Testis (tissue), 2 donors: ENCODE measurements at regions not wholly inside any gene's neighbourhood (a gene's known extent, or its start where the extent isn't known, plus 50 kb on each side); places are given as distances from the start of the nearest gene placed in this dataset.

Experiments used
- POLR2A ChIP-seq: fragments of 450-650 bp; IDR thresholded peaks from one replicate; pipeline ENCODE4 v1.6.1; 2017; ENCODE audit warnings: antibody characterized with exemption, mild to moderate bottlenecking, moderate library complexity
- TF ChIP-seq, protein P1 (sequence below), 3 experiments: fragments of 450-650 bp in 2 of 3; fragments of 200-600 bp in 1 of 3; sonication (generic) in 1 of 3; IDR thresholded peaks; one replicate each; pipeline ENCODE4 v1.5.1; 2016 to 2019; ENCODE audit warnings: antibody characterized with exemption in 3 of 3, mild to moderate bottlenecking in 2 of 3, moderate library complexity in 1 of 3

DNA sequence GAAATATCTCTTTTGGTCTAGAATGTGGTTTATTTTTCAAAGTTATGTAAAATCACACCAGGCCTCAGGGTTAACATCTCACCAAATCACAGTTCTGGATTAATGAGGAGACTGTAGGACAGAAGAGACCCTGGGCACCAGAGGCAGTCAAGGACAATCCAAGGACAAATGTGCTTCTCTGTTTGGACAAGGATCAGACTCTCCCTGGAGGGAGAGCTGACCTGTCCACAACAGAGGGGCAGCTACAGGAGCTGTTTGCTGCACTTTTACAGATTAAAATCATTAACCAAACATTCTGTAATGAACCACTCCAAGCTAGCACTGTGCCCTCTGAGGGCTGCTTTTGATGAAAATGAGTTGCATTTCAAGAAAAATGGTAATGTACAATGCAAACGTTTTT is 690.6 kb upstream of the SLC8A1 start:
- TF ChIP-seq, protein P1, sequence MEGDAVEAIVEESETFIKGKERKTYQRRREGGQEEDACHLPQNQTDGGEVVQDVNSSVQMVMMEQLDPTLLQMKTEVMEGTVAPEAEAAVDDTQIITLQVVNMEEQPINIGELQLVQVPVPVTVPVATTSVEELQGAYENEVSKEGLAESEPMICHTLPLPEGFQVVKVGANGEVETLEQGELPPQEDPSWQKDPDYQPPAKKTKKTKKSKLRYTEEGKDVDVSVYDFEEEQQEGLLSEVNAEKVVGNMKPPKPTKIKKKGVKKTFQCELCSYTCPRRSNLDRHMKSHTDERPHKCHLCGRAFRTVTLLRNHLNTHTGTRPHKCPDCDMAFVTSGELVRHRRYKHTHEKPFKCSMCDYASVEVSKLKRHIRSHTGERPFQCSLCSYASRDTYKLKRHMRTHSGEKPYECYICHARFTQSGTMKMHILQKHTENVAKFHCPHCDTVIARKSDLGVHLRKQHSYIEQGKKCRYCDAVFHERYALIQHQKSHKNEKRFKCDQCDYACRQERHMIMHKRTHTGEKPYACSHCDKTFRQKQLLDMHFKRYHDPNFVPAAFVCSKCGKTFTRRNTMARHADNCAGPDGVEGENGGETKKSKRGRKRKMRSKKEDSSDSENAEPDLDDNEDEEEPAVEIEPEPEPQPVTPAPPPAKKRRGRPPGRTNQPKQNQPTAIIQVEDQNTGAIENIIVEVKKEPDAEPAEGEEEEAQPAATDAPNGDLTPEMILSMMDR (IDR thresholded peaks at IDR 0.05), result no peak
- no peak for TF ChIP-seq POLR2A
